ENCODE measurements at regions not wholly inside any gene's neighbourhood (a gene's known extent, or its start where the extent isn't known, plus 50 kb on each side); places are given as distances from the start of the nearest gene placed in this dataset.

- TF ChIP-seq POLR2A (IDR thresholded peaks at IDR 0.05) = no peak
- no peak for TF ChIP-seq CTCF (IDR thresholded peaks at IDR 0.05)
- no peak for TF ChIP-seq POLR2AphosphoS5 (IDR thresholded peaks at IDR 0.05)
Observed at GRCh38 chr13:106755542-106755941, 187.6 kb upstream of the ARGLU1 start.

Measured in breast epithelium (tissue), 3 donors.